HEK293T (cell line): ENCODE measurements at regions not wholly inside any gene's neighbourhood (a gene's known extent, or its start where the extent isn't known, plus 50 kb on each side); places are given as distances from the start of the nearest gene placed in this dataset.

Experiments used
- ARNT ChIP-seq: fragments of 450-650 bp; IDR thresholded peaks from 2 replicates; pipeline ENCODE4 v1.6.1; 2017; ENCODE audit warnings: mild to moderate bottlenecking
- BHLHE40 ChIP-seq: fragments of 450-650 bp; IDR thresholded peaks from 2 replicates; pipeline ENCODE4 v1.6.1; 2016; ENCODE audit warnings: mild to moderate bottlenecking, moderate library complexity, borderline replicate concordance
- CTBP1 ChIP-seq: fragments of 450-650 bp; IDR thresholded peaks from 2 replicates; pipeline ENCODE4 v1.6.1; 2016; ENCODE audit warnings: borderline replicate concordance
- FOXA1 ChIP-seq: fragments of 450-650 bp; IDR thresholded peaks from 2 replicates; pipeline ENCODE4 v1.6.1; 2016; ENCODE audit warnings: mild to moderate bottlenecking
- FOXK2 ChIP-seq: fragments of 450-650 bp; IDR thresholded peaks from 2 replicates; pipeline ENCODE4 v1.6.1; 2016; ENCODE audit warnings: mild to moderate bottlenecking
- FOXM1 ChIP-seq: fragments of 450-650 bp; IDR thresholded peaks from 2 replicates; pipeline ENCODE4 v1.6.1; 2017; ENCODE audit warnings: mild to moderate bottlenecking, borderline replicate concordance
- HDGF ChIP-seq: fragments of 450-650 bp; IDR thresholded peaks from 2 replicates; pipeline ENCODE4 v1.6.1; 2017; ENCODE audit warnings: antibody characterized with exemption, borderline replicate concordance
- L3MBTL2 ChIP-seq: fragments of 450-650 bp; conservative IDR thresholded peaks from 2 replicates; pipeline ENCODE4 v1.6.1; 2016; ENCODE audit warnings: mild to moderate bottlenecking
- LEF1 ChIP-seq: fragments of 450-650 bp; IDR thresholded peaks from 2 replicates; pipeline ENCODE4 v1.6.1; 2017; ENCODE audit warnings: mild to moderate bottlenecking, borderline replicate concordance
- SP1 ChIP-seq: fragments of 450-650 bp; IDR thresholded peaks from 2 replicates; pipeline ENCODE4 v1.6.1; 2017
- SUZ12 ChIP-seq: fragments of 450-650 bp; IDR thresholded peaks from 2 replicates; pipeline ENCODE4 v1.6.1; 2016; ENCODE audit warnings: mild to moderate bottlenecking
- TARDBP ChIP-seq: fragments of 450-650 bp; IDR thresholded peaks from 2 replicates; pipeline ENCODE4 v1.6.1; 2016
- TF ChIP-seq, protein P1 (sequence below): fragments of 450-650 bp; IDR thresholded peaks from 2 replicates; pipeline ENCODE4 v1.6.1; 2016

DNA sequence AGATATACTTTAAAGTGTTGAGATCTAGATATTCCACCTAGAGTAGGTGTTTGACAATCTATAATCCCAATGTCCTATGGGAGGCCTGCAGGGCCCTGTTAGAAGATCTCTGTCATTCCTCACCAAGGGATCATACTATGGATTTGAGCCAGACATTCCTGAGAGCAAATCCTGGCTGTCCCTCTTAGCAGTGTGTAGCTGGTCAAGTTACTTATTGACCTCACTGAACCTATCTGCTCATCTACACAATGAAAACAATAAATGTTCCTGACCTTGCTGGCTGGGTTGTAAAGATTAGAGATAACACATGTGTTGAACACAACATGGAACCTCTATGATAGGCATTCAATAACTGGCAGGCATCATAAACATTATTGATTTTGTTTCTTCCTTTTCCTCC is 265.6 kb upstream of the ATP11B start:
- TF ChIP-seq ARNT: no peak
- TF ChIP-seq FOXA1: no peak
- TF ChIP-seq BHLHE40: no peak
- no peak for TF ChIP-seq LEF1
- no peak for TF ChIP-seq FOXK2
- TF ChIP-seq SUZ12: no peak
- no peak for TF ChIP-seq TARDBP
- no peak for TF ChIP-seq SP1
- TF ChIP-seq FOXM1: no peak
- TF ChIP-seq CTBP1: 0 out of 2 replicates have a peak, but pooled peaks have one; percentile 14
- TF ChIP-seq HDGF: no peak
- TF ChIP-seq, protein P1, sequence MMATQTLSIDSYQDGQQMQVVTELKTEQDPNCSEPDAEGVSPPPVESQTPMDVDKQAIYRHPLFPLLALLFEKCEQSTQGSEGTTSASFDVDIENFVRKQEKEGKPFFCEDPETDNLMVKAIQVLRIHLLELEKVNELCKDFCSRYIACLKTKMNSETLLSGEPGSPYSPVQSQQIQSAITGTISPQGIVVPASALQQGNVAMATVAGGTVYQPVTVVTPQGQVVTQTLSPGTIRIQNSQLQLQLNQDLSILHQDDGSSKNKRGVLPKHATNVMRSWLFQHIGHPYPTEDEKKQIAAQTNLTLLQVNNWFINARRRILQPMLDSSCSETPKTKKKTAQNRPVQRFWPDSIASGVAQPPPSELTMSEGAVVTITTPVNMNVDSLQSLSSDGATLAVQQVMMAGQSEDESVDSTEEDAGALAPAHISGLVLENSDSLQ: peak; percentile 32; the same call in 1 of the 2 replicates
- no peak for TF ChIP-seq L3MBTL2
